OCI-LY1 (cell line): ENCODE measurements at regions not wholly inside any gene's neighbourhood (a gene's known extent, or its start where the extent isn't known, plus 50 kb on each side); places are given as distances from the start of the nearest gene placed in this dataset.

ENCODE experiments used
- CTCF ChIP-seq: fragments of 200-600 bp; sonication (generic), shearing (Covaris generic); IDR thresholded peaks from 2 replicates; pipeline ENCODE4 v1.5.1; 2017; ENCODE audit warnings: mild to moderate bottlenecking, antibody characterized with exemption, low read length, moderate library complexity, mixed read lengths
- EZH2 ChIP-seq: fragments of 200-600 bp; sonication (generic), shearing (Covaris generic); IDR thresholded peaks from 2 replicates; pipeline ENCODE4 v1.8.0; 2017; ENCODE audit warnings: borderline replicate concordance, mixed run types, mild to moderate bottlenecking, antibody characterized with exemption, low read length, moderate library complexity, mixed read lengths

DNA sequence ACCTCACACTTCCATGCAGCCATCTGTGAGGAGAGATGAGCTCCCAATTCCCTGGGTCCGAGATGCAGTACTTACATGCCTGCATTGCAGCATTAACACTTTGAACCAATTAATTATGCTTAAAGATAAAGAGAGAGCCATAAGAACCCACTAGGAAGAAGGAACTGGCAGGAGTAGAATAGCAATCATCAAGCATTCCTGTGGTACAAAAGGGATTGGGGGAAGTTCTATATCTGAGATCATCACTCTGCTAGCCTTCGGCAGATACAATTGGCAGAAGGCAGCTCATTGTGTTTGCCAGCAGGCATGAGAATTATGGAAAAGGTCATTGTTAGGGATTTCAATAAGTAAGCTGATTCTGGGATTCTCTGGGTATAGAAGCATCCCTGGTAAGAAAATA, 891.4 kb downstream of the NTRK3 start:
- TF ChIP-seq CTCF (no peak), EZH2 (no peak)
